NCI-H187 treated with DMSO at 0.1 percent for 48 hours (cell line): ENCODE measurements at regions not wholly inside any gene's neighbourhood (a gene's known extent, or its start where the extent isn't known, plus 50 kb on each side); places are given as distances from the start of the nearest gene placed in this dataset.

ENCODE experiments used
- DNase-seq: peaks from one replicate; lab custom pipeline; 2025; lab: John Stamatoyannopoulos, UW

GRCh38 chr2:238701341-238702206 lies 146.3 kb upstream of the TWIST2 start:
- no peak for DNase-seq

DNA sequence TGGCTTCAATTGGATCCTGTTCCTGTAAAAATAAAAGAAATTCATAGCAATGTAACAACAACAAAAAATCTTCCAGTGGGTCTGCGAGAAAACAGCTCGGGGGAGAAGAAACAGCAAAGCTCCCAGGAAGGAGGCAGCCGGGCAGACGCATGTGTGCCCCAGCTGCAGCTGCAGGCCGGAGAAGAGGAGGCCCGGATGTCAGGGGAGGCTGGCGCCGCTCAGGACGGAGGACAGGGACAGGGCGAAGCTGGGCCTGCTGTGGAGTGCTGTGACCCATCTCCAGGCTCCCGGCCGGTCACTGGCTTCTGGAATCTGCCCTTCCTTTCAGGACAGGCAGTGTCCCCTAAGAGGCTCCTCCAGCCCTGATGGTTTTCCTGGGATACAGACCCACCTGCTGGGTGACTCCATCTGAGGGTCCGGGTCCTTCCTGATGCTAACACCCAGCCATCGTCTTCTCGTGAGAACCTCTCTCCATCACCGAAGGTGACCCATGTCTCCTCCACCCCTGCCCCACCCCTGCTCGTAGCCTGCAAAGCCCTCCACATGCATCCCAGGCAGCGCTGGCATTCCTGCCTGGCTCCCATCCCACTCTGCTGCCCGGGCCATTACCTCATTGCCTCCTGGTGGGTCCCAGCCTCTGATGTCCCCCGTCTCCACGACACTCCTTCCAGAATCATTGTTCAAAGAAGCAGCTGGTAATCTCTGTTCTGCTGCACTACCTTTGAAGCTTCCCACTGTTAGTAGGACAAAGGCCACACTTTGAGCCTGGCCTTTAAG lies 145.4 kb upstream of the TWIST2 start:
- no peak for DNase-seq

GRCh38 chr2:238703053-238703415 lies 144.9 kb upstream of the TWIST2 start:
- no peak for DNase-seq

- DNase-seq, result no peak
Observed at GRCh38 chr2:238703436-238703835, 144.4 kb upstream of the TWIST2 start.

DNA sequence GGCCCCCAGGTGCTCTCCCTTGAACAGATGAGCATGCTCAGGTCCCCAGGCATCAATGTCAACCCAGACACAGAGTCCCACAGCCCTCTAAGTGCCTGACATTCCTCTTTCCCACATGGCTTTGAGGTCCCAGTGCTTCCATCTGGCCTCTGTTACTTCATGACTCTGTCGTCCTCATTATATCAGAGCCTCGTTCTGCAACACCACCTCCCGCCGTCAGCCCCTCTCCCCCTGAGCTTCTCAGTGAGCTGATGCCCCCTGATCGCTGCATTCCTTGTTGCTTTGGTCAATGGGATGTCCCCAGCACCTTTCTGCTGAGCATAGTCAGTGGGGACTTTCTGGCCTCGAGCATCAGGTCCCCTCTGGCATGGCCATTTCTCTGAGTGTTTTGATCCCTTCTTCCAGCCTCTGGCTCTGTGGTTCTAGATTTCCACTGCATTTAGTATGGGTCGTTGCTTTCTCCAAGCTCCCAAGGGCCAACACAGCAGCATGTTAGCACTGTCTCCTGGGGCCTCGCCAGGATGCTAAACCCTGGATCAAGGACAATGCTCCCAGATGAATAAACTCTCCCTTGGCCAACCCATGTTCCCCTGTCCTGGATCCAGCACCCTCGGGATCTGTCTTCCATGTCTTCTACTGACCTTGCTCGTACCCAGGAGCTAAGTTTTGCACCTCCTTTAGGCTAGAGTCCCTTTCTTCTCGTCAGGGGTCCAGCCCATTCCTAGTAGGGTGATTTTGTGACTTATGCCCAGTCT lies 143.2 kb upstream of the TWIST2 start:
- no peak for DNase-seq

GRCh38 chr2:238706163-238706562 lies 141.7 kb upstream of the TWIST2 start:
- no peak for DNase-seq

DNA sequence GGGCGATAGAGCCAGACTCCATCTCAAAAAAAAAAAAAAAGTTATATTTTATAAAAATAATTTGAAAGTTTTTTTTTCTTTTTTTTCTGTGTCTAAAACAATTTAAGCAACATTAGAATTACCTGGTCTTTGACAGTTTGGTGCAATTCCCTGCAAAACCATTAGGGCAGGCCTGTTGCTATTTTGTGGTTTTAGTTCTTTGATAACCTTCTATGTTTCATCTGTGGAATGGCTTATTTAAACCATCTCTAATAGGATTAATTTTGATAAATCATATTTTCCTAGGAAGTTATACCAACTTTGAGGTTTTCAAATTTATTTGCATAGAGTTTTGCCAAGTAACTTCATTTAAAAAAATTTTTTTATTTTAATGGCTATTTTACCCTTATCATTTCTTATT lies 141.2 kb upstream of the TWIST2 start:
- DNase-seq, result no peak

GRCh38 chr2:238709325-238710025 lies 138.4 kb upstream of the TWIST2 start:
- no peak for DNase-seq

DNA sequence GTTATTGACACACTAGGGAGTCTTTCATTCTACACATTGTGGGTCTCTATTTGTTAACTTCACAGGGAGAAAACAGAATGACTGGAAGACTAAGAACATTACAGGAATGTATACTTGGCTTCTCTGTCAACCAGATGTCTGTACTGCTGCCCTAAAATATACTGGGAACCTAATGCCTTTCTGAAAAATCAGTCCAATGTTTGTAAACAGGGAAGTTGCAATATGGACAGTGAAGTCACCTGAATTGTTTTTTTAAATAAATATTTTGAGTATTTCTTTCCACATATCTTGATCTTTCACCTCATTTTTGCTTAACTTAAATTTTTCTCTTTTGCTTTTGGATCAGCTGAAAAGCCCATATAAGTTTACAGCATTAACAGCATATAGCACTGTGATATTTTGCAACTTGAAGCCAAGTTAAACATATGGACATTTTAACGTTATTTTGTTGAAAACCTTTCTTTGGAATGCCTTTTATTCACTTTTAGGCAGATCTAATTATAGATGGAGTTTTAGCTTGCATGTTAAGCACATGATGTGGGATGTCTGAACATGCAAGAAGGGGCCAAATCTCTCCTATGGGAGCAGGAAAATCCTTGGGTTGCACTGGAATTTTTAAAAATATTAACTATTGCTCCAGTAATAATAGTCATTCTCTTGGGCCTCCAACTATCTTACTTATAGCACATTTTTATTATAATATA lies 137.7 kb upstream of the TWIST2 start:
- no peak for DNase-seq

GRCh38 chr2:238710787-238711186 lies 137.1 kb upstream of the TWIST2 start:
- DNase-seq, result no peak

- no peak for DNase-seq
Observed at GRCh38 chr2:238711346-238711745, 136.5 kb upstream of the TWIST2 start.

- DNase-seq, result no peak
Observed at GRCh38 chr2:238712011-238712410, 135.9 kb upstream of the TWIST2 start.

DNA sequence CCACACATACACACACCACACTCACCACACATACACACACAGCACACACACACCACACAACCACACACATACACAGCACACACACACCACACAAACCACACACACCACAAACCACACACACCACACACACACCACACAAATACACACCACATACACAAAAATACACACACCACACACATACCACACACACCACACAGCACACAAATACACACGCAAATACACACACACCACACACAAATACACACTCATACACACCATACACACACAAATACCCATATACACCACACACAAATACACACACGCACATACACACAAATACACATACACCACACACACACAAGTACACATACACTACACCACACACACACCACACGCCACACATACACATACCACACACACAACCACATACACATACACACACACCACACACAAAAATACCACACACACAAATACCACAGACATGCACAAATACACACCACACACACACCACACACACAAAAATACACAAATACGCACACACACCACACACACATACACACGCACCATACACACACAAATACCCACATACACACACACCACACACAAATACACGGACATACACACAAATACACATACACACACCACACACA lies 134.6 kb upstream of the TWIST2 start:
- DNase-seq, result no peak

GRCh38 chr2:238714038-238714528 lies 133.8 kb upstream of the TWIST2 start:
- DNase-seq, result no peak

GRCh38 chr2:238716171-238716570 lies 131.7 kb upstream of the TWIST2 start:
- DNase-seq, result no peak

DNA sequence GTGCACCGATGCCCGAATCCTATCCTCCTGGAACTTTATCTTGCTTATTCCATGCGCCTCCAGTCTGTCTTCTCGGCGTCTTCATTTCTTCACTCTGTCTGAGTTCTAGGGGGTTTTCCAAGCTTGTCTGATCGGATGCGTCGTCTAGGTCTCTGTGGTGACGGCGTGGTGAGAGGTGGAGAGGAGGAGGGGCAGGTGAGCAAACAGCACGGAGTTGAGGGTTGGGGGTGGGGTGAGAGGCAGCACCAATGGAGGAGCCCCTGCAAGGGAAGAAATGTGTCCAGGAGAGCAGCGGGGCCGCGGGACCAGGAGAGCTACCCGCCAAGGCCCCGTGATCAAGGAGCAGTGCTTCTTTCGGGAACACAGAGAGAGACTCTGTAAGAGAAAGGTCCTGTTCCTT lies 131.3 kb upstream of the TWIST2 start:
- DNase-seq, result no peak

- DNase-seq, result no peak
Observed at GRCh38 chr2:238717084-238717483, 130.8 kb upstream of the TWIST2 start.

GRCh38 chr2:238719641-238720040 lies 128.2 kb upstream of the TWIST2 start:
- DNase-seq, result no peak

DNA sequence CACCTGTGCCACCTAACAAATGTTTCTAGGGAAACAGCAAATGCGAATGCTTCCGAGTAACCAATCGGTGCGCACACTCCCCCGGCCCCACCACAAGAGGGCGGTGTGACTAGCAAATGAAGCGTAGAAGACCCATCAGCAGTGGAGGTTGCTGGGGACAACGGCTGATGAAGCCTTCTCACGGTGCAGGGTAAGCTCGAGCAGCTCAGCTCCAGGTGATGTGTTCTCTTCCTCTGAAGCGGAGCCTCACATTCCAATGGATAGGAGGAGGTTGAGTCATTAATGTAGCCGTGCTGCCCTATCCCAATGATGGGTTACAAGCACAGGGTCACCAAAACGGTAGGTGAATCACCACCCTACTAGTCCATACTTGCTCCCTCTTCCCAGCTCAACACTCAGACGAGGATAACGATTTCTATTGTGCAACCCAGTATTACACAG lies 127.6 kb upstream of the TWIST2 start:
- no peak for DNase-seq

DNA sequence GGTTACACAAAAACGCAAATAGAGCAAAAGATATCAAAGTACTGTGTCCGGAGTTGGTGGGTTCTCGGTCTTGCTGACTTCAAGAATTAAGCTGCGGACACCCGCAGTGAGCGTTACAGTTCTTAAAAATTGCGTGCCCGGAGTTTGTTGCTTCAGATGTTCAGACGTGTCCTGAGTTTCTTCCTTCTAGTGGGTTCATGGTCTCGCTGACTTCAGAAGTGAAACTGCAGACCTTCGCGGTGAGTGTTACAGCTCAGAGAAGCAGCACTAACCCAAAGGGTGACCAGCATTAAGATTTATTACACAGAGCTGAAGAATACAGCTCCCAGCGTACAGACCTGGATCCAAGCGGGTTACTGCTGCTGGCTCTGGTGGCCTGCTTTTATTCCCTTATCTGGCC lies 125.7 kb upstream of the TWIST2 start:
- no peak for DNase-seq

DNA sequence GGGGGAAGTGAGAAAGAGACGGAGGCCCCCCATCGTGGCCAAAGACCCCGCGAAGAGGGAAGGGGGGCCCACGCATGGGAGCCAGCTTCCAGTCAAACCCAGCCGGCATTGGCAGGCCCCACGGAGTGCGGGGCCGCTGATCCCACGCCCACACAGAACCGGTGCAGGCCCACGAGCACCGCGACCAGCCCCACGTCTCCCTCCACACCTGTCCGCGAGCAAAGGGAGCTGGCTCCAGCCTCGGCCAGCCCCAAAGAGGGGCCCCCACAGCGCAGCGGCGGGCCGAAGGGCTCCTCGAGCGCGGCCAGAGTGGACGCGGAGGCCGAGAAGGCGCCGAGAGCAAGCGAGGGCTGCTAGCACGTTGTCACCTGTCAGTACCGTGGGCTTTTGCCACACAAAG lies 125.0 kb upstream of the TWIST2 start:
- DNase-seq, result no peak
